OCI-LY3 (cell line): ENCODE measurements at regions not wholly inside any gene's neighbourhood (a gene's known extent, or its start where the extent isn't known, plus 50 kb on each side); places are given as distances from the start of the nearest gene placed in this dataset.

ENCODE experiments used
- EZH2phosphoT487 ChIP-seq: fragments of 200-600 bp; shearing (Covaris generic); IDR thresholded peaks from 2 replicates; pipeline ENCODE4 v1.6.1; 2018; ENCODE audit warnings: antibody characterized with exemption, mixed run types, low read depth
- TF ChIP-seq, protein P1 (sequence below): fragments of 200-600, 300-600 bp; sonication (generic); IDR thresholded peaks from 2 replicates; pipeline ENCODE4 v1.5.1; 2014; ENCODE audit warnings: antibody characterized with exemption, low read length, low read depth

DNA sequence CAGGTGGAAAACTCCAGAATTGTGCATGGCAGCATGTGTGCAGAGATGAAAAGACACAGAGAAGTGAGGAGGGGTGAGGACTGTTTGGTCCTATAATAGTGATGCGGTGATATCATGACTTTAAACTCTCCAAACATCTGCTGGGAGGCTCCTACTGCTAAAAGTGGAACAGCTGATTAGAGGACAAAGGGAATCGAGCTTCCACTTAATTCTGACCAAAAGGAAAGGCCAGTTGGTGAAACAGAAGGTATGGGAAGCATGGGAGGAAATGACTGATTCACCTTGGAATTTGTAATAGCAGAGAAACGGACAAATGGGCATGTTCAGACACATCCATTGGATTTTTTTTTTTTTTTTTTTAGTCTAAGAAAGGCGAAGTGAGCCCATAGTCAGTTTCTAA lies 67.5 kb upstream of the MAMDC2 start:
- TF ChIP-seq, protein P1, sequence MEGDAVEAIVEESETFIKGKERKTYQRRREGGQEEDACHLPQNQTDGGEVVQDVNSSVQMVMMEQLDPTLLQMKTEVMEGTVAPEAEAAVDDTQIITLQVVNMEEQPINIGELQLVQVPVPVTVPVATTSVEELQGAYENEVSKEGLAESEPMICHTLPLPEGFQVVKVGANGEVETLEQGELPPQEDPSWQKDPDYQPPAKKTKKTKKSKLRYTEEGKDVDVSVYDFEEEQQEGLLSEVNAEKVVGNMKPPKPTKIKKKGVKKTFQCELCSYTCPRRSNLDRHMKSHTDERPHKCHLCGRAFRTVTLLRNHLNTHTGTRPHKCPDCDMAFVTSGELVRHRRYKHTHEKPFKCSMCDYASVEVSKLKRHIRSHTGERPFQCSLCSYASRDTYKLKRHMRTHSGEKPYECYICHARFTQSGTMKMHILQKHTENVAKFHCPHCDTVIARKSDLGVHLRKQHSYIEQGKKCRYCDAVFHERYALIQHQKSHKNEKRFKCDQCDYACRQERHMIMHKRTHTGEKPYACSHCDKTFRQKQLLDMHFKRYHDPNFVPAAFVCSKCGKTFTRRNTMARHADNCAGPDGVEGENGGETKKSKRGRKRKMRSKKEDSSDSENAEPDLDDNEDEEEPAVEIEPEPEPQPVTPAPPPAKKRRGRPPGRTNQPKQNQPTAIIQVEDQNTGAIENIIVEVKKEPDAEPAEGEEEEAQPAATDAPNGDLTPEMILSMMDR: no peak
- no peak for TF ChIP-seq EZH2phosphoT487
